ENCODE measurements at regions not wholly inside any gene's neighbourhood (a gene's known extent, or its start where the extent isn't known, plus 50 kb on each side); places are given as distances from the start of the nearest gene placed in this dataset.

GRCh38 chr6:99130897-99131873 lies 183.4 kb upstream of the FBXL4 start:
- no peak for DNase-seq (ENCODE audit: low read depth)
- TF ChIP-seq, protein P1, sequence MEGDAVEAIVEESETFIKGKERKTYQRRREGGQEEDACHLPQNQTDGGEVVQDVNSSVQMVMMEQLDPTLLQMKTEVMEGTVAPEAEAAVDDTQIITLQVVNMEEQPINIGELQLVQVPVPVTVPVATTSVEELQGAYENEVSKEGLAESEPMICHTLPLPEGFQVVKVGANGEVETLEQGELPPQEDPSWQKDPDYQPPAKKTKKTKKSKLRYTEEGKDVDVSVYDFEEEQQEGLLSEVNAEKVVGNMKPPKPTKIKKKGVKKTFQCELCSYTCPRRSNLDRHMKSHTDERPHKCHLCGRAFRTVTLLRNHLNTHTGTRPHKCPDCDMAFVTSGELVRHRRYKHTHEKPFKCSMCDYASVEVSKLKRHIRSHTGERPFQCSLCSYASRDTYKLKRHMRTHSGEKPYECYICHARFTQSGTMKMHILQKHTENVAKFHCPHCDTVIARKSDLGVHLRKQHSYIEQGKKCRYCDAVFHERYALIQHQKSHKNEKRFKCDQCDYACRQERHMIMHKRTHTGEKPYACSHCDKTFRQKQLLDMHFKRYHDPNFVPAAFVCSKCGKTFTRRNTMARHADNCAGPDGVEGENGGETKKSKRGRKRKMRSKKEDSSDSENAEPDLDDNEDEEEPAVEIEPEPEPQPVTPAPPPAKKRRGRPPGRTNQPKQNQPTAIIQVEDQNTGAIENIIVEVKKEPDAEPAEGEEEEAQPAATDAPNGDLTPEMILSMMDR (IDR thresholded peaks at IDR 0.05; ENCODE audit: insufficient read depth, low read depth, low read length, missing control alignments): no peak

GRCh38 chr6:99129835-99130234 lies 182.1 kb upstream of the FBXL4 start:
- TF ChIP-seq, protein P1 (IDR thresholded peaks at IDR 0.05; ENCODE audit: insufficient read depth, low read depth, low read length, missing control alignments): no peak
- DNase-seq (ENCODE audit: low read depth): no peak
- no peak overlapping the region for H3K4me3 ChIP-seq (ENCODE audit: low read length)

More at GRCh38 chr6:99130897-99131873, 183.4 kb upstream of the FBXL4 start:
- no peak overlapping the region for H3K4me3 ChIP-seq (ENCODE audit: low read length)

DNA sequence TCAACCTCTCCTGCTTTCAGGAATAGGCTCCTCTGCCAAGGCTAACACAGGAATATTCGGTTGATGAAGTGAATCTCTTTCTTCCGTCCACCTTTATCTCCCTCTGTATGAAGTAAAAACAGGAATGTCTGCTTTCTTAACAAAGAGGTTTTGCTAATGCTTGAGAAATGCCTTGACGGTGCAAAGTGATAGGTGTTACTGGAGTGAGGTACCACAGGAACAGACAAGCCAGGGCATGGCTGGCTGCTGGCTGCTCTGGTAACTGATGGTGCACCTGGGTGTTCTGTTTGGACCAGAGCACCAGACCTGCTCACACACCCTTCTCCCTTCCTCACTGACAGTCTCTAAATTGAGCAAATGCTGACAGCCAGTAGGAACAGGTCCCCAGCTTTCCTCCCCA lies 174.0 kb upstream of the FBXL4 start:
- DNase-seq (ENCODE audit: low read depth): peak; percentile 92
- no peak overlapping the region for H3K4me3 ChIP-seq (ENCODE audit: low read length)
- TF ChIP-seq, protein P1 (IDR thresholded peaks at IDR 0.05; ENCODE audit: insufficient read depth, low read depth, low read length, missing control alignments): no peak

GRCh38 chr6:99120641-99121040 lies 172.9 kb upstream of the FBXL4 start:
- TF ChIP-seq, protein P1 (IDR thresholded peaks at IDR 0.05; ENCODE audit: insufficient read depth, low read depth, low read length, missing control alignments): no peak
- H3K4me3 ChIP-seq (ENCODE audit: low read length): no peak overlapping the region
- no peak for DNase-seq (ENCODE audit: low read depth)

DNA sequence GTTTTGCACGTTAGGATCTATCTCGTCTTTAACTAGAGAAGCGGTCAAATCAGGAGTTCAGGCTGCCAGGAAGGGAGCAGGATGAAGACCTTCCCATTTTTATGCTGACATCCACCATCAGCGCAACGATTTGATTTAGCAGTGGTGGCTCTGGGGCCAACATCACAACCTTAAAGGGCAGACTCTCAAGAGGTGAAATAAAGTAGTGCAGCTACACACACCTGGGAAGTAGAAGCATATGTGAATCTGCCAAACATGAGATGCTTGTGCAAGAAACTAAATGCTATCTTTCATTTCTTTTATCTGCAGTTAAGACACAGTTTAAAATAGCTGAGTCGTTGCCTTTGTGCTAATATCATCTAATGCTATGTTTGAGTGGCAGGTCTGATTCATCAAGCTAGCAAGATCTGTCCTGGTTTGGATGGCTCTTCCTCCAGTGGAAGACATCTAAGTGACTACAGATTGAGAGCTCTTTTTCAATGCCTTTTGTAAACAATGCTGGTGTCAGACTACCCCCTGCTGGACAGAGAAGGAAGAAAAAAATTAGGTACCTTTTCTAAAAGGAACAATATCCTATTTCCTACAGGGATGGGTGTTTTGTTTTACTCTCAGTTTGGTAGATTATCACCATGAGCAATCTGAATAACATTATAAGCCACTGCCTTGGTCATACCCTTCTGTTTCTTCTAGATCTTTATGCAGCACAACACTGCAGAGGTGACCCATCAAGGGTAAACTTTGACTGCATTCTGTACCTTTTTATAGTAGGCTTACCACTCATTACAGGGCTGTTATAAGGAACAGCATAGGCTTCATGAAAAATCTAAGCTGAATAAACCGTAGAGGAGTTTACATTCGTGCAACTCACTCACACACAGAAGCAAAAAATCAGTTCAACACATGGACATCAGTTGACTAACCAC lies 171.6 kb upstream of the FBXL4 start:
- TF ChIP-seq, protein P1 (IDR thresholded peaks at IDR 0.05; ENCODE audit: insufficient read depth, low read depth, low read length, missing control alignments): peak; percentile 71
- peak; percentile 68 for DNase-seq (ENCODE audit: low read depth)
- H3K4me3 ChIP-seq (ENCODE audit: low read length): no peak overlapping the region

- TF ChIP-seq, protein P1 (IDR thresholded peaks at IDR 0.05; ENCODE audit: insufficient read depth, low read depth, low read length, missing control alignments): no peak
- no peak for DNase-seq (ENCODE audit: low read depth)
- no peak overlapping the region for H3K4me3 ChIP-seq (ENCODE audit: low read length)
Measured at GRCh38 chr6:99114769-99115406, 167.1 kb upstream of the FBXL4 start.
